ENCODE measurements at regions not wholly inside any gene's neighbourhood (a gene's known extent, or its start where the extent isn't known, plus 50 kb on each side); places are given as distances from the start of the nearest gene placed in this dataset.

DNA sequence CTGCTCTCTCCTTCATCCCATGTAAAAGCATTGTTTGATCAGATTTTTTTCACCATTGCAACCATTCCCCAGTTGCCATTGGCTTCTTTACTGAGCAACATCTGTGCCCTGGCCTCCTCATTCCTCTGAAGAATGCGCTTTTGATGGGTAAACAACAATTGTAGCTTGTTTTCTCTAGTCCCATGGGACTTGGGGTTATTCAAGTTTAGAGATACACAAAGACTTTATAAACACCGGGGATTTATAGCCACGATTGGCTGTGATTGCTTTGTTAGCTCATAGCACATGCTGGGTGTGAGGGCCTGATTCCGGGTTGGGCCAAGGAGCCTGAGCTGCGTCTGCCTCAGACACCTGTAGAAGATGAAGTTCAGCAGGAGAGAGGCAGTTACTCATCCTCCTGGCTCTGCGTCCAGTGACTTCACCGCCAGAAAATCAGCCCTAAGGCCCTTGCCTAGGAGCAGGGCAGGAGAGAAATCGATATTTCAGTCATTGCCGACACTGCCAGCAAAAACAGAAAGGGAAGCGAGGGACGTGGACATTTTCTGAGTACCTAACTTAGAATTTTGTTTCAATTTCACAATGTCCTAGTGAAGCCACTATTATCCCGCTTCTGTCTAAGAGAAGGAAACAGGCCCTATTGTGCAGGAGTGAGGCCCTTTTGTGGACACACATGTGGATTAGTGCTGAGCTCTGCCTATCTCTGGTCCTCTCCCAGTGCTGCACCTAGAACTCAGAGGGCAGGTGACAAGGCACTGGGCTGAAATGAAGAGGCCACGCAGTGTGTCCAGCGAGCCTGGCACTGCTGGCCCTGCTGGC is 159.8 kb upstream of the USP24 start:
- no peak for DNase-seq

DNA sequence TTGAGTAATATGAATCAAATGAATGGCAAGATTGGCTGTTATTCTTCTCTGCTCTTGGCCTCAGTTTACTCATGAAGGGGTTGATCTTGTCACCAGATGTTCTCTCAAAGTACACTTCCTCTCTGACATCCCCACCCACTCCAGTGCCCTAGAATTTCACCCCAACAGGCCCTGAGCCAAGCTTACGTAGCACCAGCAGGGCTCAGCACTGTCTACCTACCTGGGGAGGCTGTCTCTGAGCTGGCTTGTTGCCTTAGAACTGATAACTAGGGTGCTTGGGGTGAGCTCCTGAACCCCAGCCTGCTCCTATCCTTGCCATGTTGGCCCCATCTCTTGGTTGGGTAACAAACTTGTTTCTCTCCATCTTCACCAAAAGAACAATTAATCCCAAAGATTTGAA is 159.1 kb upstream of the USP24 start:
- DNase-seq: no peak

DNA sequence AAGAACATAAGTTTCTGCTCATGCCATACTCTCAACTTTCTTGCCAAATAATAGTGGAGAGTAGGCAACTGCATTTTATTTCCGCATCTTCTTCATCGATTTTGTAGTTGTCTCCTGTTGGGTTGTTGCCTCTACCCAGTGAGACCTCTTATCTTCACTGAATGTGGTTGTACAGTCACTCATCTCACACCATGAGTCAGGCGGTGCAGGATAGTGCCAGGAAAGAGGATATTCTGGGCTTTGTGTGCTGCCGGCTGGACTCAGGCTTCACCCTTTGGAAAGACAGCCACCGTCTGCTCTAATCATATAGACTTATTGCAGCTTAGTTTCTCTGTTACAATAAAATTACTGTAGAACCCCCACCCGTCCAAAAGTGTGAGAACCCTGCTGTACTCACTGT is 154.3 kb upstream of the USP24 start:
- no peak for DNase-seq

DNA sequence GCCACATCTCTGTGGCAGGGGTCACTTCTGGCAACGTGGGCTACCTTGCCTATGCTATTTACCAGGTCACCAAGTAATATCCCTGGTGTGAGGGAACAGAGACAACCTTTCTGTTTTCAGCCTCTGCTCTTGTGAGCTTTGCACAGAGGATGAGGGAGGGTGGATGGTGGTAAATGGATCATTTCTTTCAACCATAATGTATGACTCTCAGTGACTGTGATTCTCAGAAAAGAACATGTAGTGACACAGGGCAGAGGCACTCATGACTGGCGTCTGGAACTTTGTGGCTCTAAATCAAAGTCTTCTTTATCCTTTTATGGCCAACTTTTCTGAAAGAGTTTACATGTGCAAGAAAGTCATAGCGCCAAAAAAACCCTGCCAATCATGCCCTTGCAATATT is 153.5 kb upstream of the USP24 start:
- DNase-seq: no peak

DNA sequence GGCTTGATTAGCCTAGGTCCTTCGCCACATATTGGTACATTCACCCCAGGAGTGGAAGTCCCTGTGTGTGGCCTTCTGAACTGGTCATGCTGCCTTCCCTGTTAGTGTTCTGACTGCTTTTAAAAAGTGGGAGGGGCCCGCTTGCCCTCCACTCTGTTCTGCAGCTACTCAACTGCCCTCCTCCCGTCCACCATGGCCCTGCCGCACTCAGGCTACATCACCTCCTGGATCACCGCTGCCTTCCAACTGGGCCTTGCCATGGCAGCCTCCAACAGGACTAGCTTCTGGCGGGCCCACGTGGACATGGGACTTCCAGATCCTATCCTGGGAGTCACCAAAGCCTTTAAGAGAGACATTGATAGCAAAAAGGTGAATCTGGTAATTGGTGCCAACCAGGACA is 152.1 kb upstream of the USP24 start:
- no peak for DNase-seq

DNA sequence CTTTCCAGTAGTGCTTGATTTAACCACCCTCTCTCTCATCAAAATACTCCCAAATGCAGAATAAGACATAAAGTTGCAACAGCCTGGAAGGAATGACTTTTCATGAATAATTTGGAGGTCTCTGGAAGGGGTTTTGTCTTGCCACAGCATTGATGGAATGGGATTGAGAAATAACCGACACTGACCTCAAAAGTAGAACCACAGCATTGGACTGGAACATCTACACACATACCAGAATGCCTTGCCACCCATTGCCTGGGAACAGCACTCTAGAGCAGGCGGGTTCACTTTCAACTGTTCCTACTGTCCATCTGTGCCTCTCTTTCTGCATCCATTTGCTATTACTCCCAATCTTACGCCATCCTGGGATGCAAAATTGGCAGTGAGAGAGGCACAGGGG is 149.1 kb upstream of the USP24 start:
- no peak for DNase-seq

DNA sequence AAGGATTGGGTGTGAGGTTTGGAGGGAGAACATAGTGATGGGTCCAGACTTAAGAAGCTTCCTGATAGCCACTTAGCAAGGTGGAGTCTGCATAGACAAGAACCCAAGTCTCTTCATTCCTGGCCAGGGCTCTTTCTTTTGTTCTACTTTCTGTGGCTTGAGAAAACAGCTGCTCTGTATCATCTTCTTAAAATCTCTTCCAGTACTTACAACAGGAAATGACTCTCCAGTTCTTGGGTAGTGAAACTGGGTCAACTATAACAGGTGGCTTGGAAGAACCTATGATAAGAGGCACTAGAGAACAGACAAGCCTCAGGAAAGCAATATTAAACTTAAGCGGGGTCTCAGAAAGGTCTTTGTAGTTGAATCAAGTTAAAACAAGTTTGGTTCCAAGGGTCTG is 148.1 kb upstream of the USP24 start:
- no peak for DNase-seq

DNA sequence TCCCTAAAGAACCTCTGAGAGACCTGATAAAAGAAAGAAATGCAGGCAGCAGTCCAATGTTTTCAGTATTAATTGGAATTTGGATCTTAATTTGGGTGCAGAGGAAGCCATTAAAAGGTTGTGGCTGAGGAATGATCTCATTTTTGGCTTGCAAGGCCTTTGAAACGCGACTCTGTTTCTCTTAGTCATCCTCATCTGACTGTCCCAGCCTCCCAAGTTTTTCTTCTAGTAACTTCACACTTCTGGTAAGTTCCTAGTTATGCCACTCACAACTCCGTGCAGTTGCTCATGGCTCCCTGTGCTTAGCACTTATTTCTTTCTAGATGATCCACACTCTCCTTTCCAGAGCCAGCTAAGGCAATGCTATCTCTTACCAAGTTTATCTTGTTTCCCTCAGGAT is 147.4 kb upstream of the USP24 start:
- no peak for DNase-seq

DNA sequence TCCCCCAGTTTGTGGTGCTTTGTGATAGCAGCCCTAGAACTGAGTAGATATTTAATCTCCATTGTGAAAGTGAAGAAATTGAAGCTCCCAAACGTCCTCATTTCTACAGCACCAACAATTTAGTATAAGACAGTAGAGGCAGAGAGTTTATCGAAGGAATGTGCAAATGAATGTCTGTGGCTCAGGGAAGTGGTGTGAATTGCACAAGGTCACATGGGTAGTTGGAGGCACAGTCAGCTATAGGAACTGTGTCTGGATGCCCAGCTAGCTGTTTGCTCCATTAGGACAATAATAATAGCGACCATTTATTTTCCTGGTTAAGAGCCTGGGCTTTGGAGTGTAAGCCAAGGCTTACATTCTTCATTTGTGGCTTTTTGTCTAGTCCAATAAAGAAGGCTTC is 144.4 kb upstream of the USP24 start:
- no peak for DNase-seq

DNA sequence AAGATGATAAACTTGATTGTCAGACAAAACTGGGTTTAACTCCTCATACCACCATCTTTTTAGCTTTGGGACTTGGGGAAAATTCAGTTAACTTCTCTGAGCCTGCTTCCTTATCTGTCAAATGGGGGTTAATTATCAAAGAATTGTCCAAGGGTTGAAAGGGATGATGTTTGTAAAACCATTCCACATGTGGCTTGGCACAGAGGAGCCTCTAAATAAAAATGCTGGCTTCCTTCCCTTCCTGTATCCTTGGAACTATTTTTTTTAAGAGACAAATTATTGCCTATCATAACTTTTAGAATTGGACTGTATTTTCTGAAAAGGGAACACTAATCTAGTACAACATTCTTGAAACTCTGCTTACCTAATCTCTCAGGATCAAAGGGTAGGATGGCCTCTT is 143.4 kb upstream of the USP24 start:
- DNase-seq: no peak

DNA sequence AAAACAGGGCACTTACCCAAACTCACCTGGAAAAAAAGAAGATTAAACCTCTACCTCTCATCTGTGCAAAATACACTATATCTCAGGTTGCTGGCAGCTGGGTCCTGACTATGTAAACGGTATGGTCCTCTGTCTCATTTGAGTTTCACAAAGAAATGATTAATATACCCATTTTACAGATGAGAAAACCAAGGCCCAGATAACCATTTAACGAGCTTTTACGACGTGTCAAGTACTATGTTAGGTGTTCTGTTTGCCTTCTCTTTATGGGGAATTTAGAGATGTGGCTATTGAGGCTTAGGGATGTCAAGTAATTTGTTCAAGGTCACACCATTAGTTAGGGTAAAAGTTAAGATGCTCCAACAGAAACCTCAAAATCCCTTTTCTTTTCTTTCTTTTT is 140.4 kb upstream of the USP24 start:
- DNase-seq: no peak

DNA sequence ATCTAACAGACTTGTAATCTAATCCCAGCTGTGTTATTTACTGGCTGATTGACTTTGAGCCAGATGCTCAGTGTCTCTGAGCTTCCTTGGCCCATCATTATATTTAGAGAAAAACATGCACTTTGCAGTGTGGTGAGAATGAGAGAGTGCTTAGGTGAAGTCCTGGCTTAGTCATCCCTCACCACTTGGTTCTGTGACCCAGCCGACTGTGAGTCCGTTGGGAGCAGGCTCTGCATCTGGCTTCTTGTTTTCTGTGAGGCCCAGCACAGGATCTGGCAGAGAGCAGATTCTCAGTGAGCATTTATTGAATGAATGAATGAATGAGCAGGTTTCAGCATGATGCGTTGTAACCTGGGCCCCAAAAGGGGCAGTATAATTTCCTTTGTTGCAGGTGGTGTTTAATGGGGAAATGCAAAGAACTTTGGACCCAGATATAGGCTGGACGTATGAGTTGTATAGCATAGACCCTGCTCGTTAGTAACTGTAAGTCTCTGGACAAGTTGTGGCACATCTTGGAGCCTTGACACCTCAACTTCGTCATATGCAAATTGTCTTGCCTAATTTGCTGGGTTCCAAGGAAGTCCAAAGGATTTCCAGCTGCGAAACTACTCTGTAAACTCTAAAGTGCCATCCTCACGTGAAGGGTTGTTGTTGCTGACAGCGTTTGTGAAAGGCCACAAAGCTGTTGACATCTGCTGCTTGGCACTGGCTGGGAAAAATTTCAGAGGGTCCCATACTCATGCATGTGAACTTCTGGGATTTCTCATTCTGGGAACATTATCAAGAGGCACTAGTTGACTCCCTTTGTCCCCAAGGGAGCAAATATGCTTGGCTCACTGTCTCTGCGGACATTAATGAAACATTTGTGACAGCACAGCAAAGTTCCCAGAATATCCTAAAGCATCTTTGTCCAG is 138.8 kb upstream of the USP24 start:
- no peak for DNase-seq

DNA sequence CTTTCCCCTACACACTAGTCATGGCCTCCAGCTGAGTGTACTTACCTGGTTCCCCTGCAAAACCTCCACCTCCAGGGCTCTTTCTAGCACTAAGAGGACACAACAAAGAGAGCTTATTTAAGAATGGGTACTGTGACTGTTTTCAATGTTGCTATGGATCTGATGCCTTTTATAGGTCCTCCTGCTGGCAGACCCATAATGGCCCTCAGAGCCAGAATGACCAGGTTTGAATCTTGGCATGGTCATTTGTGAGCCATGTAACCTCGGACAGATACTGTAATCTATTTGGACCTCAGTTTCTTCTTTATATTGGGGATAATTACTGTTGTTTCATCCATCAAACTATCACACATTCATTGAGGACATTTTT is 137.6 kb upstream of the USP24 start:
- DNase-seq: no peak

DNA sequence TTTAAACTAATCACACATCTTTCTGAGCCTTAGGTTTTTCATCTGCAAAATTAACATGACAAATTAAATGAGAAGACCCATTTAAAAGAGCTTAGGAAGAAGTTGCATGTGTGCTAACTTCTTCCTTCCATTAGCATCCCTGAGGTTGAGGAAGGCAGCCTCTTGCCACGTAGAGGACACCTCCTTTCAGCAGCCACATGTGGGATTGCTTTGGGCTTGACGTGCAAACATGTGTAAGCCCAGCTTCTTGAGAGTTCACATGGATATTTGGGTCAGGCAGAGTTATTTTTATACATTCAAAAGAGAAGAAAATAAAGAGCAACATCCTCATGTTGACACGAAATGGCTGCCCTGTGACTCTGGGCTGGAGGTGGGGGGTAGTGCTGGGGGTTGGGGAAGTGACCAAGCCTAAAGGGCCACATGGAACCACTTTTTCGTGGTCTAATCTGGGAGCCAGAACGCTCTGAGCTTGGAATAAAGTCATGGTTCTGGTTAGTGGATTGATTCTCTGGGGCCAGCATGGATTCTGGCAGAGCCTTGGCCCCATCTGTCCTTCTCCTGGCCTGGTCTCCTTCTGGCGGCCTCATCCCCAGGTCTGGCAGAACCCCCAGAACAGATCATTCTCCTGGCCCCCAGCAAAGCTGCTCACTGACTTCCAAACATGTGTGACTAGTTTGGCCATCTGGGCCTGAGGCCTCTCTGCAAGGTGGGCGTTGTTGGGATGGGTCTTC is 137.1 kb upstream of the USP24 start:
- DNase-seq: no peak

DNA sequence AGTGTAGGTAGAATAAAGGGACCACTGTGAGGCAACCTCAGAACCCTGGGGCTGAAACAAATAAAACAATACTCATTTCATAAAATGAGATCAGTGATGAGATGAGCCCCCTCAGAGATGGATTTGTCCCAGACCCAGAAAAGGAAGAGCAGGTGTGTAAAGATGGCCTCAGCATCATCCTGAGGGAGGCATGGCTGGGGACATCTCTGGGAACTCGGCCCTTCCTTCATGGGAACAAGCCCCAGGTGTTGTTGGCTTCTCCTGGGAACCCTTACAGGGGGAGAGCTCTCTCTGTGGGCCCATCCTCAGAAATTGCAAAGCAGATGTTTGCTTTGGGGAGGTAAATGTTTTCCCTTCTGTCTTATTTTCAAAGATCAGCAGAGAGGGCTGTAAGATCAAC is 133.2 kb upstream of the USP24 start:
- no peak for DNase-seq

DNA sequence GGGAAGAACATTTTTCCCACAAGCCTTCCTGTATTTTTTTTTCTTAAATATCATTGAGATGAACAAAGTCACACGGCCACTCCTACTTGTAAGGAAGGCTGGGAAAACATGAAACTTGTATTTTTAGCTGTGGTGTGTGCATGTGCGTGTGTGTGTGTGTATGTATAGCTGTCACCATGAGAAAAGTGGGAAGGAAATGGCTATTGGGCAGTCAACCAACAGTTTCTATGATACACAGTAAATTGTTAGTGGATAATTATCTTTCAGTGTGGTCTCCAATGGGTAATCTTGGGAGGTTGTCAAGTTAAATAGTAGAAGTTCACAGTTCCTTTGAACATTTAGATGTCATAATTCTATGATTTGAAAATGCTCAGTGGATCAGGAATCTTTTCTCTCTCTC is 132.7 kb upstream of the USP24 start:
- DNase-seq: no peak

DNA sequence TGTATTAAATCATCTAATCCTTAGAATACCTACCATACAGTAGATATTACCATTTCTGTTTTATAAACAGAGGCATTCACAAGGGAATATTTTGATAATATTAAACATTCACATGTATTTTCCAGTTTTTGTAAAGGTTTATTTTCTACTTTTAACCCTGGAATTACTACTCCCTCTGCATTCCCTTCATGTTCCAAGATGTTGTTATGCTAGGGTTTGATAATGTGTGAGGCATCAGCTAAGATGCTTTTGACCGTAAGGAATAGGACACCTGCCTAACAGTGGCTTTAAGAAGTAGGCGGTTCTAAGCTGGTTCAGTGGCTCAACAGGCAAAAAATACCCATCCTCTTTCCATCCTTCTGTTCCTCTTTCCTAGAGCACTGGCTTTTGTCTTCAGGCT is 131.9 kb upstream of the USP24 start:
- no peak for DNase-seq

DNA sequence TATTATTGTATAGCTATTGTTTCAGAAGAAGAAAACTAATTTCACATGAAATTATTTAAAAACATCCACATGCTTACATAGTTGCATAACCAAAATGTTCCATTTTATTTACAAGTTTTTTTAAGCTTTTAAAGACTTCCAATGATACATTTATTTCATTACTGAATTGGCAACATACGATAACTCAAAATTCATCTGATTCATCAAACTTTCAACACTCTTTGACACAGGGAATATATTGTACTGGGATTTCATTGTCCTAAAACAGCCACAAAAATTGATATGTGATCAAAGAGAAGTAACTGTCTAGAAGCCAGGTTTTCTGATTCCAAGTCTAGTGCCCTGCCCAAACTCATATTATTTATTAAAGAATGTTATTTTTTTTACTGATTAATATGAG is 131.4 kb upstream of the USP24 start:
- DNase-seq: no peak

DNA sequence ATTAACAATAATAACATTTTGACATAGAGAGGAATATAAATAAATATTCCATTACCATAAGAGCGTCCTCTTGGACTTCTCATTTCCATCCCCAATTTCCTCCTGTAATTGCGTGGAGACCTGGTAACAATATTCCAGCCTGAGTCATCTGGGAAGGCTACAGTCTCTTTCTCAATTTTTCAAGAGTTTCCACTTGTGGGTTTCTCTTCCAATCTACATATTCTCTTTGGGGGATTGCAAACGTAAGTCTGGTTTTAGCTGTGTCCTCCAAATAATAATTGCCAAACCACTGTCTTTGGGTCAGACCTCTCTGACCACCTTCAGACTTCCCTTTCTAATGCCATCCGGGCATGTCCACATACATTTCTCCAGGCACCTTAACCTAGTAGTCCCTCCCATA is 124.5 kb upstream of the USP24 start:
- no peak for DNase-seq

DNA sequence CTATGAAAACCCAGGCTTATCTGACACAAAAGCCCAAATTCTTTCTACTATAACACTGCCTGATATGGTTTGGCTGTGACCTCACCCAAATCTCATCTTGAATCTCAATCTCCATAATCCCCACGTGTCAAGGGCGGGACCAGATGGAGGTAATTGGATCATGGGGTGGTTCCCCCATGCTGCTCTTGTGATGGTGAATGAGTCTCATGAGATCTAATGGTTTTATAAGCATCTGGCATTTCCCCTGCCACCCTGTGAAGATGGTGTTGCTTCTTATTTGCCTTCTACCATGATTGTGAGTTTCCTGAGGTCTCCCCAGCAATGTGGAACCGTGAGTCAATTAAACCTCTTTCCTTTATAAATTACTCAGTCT is 123.3 kb upstream of the USP24 start:
- no peak for DNase-seq

DNA sequence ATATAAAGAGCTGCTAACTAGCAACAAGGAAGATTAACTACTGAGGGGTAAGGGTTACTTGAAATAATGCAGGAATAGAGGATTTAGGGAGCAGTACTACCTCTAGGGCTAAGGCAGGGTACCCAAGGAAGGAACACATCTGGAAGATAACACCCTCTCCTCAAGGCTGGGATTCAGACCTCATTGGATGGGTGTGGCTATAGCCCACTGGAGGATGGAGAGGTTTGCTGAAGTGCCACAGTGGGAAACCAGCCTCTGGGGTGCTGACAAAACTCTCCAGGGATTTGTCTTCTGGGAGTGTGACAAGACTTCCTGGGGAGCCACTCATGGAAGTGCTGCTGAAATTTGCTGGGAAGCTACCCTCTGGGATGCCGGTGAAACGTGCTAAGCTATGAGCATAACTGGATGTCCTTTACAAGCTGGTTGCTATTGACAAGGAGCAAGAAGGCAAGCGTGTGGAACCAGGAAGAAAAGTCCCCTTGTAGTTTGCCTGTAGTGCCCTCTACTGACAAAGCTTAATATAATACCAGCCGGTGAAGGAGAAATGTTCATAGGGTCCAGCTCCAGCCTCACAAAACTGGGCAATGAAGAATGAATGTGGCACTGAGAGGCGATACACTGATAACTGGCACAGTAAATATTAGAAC is 122.8 kb upstream of the USP24 start:
- peak; percentile 60 for DNase-seq

DNA sequence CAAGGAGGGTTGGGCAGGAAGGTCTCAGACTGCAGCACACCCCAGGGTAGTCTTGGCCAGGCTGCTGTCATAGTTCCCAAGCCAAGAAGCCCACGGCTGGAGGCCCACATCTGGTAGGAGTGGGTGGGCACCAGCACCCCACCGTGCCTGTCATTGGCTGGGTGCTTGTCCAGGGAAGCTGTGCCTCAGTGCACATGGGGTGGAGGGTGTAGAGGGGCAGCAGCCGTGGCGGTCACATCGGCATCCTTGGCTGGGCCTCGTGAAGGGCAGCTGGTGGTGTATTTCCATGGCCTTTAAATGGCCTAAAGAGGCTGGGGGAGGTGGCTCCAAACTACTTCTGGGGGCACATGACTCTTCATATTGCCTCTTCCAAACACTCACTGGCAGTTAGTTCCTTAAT is 119.6 kb upstream of the USP24 start:
- no peak for DNase-seq

DNA sequence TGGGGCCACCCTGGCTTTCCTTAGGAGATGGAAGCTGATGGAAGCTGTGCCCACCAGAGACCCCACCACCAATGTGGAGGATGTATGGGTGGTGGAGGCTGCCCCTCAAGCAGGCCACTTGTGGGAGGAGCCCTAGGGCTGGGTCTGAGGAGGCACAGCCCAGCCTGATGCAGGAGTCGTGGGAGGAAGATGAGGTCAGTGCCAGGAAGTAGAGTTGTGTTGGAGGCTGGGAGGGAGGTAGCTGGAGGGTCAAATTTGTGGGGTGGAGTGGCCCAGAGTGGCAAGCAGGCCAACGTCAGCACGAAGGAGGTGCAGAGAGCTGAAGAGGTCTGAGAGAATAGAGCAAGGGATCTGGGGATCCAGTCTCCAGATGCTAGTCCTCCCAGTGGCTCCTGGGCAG is 119.0 kb upstream of the USP24 start:
- no peak for DNase-seq
